ENCODE measurements at regions not wholly inside any gene's neighbourhood (a gene's known extent, or its start where the extent isn't known, plus 50 kb on each side); places are given as distances from the start of the nearest gene placed in this dataset.

DNA sequence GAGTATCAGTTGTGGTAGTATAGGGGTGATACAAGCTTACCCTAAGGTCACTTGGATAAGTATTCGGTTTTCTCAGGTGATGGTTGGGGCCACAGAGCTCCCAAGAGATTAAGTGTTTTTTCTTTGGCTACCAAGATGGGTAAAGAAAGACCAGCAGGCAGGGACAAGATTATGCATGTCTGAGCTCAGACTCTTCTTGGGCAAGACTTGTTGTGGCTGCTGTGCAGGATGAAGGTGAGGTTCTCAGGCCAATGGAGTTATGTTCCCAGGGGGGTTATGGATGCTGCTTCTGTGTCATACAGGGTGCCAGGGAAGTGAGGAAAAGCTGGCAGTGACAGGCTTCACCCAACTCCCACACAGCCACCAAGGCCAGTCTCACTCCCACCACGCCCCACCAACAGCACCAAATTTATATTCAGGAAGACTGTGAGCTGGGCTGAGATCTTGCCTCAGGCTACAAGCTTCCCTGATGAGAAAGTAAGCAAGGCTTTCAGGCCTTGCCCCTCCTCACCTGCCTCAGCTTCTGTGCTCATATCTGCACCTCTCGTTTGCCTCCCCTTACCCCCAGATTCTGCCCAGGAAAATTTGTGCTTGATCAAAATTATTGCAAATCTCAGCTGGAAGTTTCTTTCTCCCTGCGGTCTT, 511.8 kb upstream of the SLITRK1 start:
- DNase-seq, result no peak

DNA sequence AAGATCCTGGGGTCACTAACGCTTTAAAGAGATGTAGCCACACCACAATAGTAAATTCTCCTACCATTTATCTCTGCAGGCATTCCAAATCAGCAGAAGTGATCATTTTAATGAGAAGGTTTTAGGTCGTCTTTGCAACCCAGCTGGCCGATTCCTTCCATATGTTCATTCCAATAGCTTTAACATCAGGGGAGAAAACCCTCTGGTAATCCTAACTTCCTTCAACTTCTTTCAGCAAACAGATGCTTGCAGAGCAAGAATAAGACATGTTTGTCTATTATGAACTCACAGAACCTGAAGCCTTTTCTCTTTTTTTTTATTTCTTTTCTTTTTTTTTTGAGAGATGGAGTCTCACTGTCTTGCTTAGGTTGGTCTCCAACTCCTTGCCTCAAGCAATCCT, 498.6 kb upstream of the SLITRK1 start:
- DNase-seq, result no peak

DNA sequence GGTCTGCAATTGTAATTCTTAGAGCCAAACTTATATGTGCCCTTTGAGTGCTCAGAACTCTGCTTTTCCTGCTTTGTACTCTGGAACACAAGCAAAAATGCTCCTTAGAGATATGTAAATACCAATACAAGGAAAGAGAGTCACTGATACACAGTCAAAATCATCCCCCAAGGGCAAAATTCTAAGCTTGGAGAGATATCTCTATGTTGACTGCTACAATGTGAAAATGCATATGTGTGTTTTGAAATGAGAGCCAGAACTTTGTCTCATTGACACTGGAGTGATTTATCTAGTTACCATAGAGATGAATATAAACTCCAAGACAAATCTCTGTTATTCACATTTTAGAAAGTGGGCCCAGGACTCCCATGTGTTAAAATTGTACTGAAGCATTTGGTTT, 494.8 kb upstream of the SLITRK1 start:
- no peak for DNase-seq

DNA sequence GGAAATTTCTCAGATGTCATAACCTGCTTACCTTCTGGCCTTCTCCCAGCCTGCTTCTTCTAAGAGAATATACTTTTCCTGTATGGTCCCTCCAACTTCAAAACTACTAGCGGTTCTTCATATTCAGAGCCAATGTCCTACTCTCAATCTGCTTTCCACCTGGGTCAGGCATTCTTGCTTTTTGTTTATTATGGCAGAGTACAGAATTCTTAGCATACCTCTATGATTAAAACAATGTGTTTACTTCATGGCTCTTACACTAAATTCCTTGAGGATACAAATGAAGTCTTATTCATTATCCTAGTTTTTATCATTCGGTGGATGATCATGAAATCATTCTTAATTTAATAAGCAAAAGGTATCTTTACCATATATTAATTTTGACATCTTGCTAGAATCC, 484.2 kb upstream of the SLITRK1 start:
- DNase-seq, result no peak

DNA sequence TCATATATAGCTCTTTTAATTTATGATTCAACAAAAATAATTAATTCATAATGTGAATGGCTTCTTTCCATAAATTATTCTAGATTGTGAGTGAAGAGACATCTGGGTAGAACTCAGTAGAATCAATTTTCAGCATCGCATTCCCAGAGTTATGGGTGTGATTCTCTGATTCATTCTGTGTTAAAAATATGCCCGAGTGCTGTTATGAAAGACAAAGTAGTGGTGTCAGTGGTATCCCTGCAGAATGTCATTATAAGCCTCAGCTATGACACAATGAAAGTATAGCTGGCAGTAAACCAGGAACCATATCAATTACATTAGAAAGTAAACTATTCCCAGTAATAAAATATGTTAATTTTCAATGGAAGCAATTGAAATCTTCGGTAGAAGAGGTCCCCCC, 480.5 kb upstream of the SLITRK1 start:
- no peak for DNase-seq

DNA sequence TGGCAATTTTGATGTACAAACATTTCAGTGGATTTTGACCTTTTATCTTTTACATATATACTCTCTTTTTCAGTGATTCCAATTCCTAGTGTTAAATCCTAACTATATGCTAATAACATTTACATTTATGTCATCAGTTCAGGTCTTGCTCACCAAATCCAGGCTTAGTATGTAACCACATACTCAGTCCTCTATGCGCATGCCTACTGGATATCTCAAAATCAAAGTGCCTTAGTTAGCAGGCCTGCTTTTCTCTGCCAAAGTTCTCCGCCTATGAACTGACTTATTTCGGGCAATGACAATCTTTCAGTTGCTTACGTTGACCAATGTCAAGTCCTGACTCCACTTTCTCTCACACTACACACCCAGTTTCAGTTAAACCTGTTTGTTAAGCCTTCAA, 478.5 kb upstream of the SLITRK1 start:
- no peak for DNase-seq

GRCh38 chr13:84358601-84359000, 476.3 kb upstream of the SLITRK1 start:
- no peak for DNase-seq

DNA sequence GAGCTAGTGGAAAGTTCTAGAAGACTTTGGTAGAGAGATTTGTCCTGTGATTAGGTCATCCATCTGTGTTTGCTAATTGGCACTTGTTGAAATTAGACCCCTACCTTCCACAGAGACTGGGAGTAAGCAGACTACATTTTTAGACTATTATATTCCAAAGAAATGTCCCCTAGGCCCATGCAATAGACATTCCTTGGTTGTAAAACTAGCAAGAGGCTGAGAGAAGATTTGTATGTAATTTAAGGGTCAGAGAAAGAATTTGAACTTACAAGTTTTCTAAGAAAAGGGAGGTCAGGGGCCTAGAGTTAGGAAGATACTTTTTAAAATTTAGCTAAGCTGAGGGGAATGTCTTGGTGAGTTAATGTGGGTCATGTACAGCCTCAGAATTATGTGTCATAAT, 470.7 kb upstream of the SLITRK1 start:
- DNase-seq, result no peak

- DNase-seq, result no peak
These were observed 457.2 kb upstream of the SLITRK1 start for GRCh38 chr13:84339456-84339855.

DNA sequence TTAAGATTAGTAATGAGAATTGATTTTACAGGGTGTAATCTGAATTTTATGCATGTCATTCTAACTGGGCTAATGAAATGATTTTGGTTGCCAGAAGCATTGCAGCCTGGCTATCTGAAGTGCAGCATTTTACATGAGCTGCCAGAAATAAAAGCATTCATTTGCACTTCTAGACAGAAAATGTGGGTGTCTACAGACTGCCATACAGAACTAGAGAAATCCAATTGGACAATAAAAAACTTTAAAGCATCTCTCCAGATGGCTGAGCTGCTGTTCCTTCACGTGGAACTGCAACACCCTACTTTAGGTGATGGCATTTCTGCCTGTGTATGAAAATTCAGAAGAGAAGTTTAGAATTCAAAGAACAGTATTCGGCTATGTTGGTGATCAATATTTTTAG, 450.1 kb upstream of the SLITRK1 start:
- DNase-seq, result no peak

DNA sequence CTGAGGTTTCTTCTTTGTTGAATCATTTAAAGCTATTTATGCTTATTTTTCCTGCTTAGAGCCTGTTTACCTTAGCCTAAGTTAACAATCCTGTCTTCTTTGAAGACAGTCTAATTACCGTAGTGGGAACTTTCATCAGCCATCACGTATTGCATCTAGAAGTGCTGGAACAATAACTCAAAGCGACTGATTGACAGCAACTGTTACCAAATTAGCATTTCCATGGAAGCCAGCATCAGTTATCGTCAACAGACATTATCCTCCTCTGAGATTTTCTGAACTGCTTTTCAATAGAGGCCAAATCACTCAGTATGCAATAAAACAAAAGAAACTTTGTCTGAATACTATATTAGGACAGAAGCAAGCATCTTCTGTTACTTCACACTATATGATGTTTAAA, 433.3 kb upstream of the SLITRK1 start:
- DNase-seq, result no peak

GRCh38 chr13:84303035-84303434, 420.8 kb upstream of the SLITRK1 start:
- no peak for DNase-seq

- no peak for DNase-seq
These were observed 415.0 kb upstream of the SLITRK1 start for GRCh38 chr13:84297251-84297650.

- no peak for DNase-seq
These were observed 414.1 kb upstream of the SLITRK1 start for GRCh38 chr13:84296401-84296800.

DNA sequence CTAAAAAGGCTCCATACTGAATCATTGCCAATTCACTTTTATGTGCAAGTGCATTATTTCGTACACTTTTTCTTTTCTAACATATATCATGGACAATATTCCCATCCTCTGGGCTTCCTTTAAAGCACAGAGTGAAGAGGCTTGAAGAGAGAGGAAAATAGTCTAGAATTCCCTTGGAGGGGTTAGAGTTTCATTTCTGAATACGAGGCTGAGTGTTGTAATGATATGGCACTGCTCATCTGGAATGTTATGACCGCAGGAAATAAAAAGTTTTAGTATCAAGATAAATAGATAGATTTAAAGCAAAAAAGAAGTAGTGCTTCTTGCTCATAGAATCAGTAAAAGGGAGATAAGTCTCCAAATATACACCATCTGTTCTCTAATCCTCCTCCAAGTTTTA, 412.3 kb upstream of the SLITRK1 start:
- no peak for DNase-seq

GRCh38 chr13:84290386-84290785, 408.1 kb upstream of the SLITRK1 start:
- no peak for DNase-seq

- no peak for DNase-seq
These were observed 396.9 kb upstream of the SLITRK1 start for GRCh38 chr13:84279166-84279565.

DNA sequence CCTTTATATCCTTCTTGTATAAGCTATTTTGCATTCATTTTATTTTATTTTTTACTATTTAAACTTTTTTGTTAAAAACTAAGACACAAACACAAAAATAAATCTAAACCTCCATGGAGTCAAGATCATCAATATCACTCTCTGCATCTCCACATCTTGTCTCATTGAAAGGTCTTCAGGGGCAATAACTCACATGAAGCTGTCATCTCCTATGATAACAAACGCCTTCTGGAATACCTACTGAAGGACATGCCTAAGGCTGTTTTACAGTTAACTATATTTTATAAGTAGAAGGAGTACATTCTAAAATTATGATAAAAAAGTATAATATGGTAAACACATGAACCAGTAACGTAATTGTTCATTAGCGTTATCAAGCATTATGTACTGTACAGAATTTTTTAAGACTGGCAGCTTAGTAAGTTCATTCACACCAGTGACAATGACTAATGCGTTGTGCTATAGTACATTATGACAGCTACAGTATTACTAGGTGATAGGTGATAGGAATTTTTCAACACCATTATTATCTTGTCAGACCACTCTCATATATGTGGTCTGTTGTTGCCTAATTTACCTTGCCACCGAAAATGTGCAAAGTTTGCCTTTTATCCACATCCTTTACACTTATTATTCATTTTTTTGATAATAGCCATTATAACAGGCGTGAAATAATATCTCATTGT, 390.7 kb upstream of the SLITRK1 start:
- DNase-seq, result no peak

GRCh38 chr13:84265257-84265764, 383.0 kb upstream of the SLITRK1 start:
- no peak for DNase-seq

DNA sequence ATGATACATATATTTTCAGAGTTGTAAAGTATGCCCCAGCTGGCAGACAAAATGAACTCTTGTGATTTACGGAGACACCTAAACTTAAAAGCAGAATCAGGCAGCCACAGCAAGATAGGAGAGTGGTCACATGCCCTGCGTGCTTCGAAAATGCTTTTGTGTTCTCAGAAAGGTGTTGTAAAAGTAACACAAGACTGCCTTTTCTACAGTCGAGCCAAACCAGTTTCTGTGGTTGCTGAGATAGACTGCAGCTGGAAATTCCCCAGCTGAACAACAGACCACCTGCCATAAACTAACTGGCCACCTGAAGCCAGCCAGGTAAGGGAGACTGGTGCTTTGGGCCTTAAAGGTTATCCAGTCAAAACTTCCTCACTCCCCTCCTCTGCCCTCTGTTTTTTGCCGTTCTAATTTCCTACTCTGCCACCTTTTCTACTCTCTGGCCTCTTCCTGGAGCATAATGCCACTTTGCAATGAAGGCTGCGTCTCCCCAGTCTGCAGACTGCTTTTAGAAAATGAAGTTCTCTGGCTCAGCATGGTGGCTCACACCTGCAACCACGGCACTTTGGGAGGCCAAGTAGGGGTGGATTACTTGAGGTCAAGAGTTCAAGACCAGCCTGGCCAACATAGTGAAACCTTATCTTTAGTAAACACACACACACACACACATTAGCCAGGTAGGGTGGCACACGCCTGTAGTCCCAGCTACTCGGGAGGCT, 381.2 kb upstream of the SLITRK1 start:
- DNase-seq, result no peak

- DNase-seq, result no peak
These were observed 373.0 kb upstream of the SLITRK1 start for GRCh38 chr13:84255226-84255797.

DNA sequence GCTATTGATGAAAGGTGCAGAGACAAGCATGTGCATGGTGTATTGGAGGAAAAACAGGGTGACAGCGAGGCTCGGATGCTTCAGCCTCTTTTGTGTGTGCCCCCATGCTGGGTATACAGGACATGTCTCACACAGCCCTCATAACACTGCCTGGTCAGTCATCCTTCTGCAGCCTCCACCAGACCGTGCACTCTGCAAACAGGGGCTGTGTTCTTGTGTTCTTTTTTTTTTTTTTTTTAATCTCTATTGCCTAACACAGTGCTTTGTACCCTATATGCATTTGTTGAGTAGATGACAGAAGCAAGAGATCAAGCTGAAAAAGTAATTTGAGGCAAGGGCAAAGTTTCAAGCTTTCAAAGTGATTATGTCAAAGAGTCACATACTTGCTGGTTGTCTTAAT, 367.2 kb upstream of the SLITRK1 start:
- no peak for DNase-seq

- DNase-seq, result no peak
These were observed 361.1 kb upstream of the SLITRK1 start for GRCh38 chr13:84243340-84243739.

- no peak for DNase-seq
These were observed 356.8 kb upstream of the SLITRK1 start for GRCh38 chr13:84239032-84239431.
